ENCODE measurements at regions not wholly inside any gene's neighbourhood (a gene's known extent, or its start where the extent isn't known, plus 50 kb on each side); places are given as distances from the start of the nearest gene placed in this dataset.
"Not testable (repeated sequence)": the region's sequence is repeated elsewhere in the genome, so short reads cannot be mapped to it uniquely, and the experiment has no call there.

DNA sequence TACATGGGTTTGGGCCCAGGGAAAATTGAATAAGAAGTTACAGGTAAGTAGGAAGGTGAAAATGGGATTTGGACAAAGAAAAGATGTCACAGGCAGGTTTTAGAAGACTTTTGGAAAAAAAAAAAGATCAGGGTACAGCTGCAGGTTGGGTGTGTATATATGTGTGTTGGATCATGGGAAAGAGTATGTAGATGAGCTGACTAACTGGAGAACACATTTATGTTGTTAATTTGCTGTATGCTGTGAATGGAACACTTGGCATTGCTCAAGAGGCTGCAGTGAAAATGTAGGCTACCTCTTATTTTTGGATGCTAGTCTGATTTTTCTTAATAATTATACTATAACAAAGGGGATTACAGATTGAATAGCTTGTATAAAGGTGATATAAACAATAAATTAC lies 577.7 kb upstream of the USP24 start:
- no peak for FAIRE-seq
- TF ChIP-seq TAF1 (IDR thresholded peaks at IDR 0.05; ENCODE audit: borderline replicate concordance, low read depth, low read length), result no peak
- no peak for TF ChIP-seq POLR2AphosphoS5 (IDR thresholded peaks at IDR 0.05; ENCODE audit: low read depth, low read length)
- TF ChIP-seq POLR2A (IDR thresholded peaks at IDR 0.05; ENCODE audit: low read depth, low read length), result no peak
- no peak for DNase-seq (ENCODE audit: insufficient read length)

DNA sequence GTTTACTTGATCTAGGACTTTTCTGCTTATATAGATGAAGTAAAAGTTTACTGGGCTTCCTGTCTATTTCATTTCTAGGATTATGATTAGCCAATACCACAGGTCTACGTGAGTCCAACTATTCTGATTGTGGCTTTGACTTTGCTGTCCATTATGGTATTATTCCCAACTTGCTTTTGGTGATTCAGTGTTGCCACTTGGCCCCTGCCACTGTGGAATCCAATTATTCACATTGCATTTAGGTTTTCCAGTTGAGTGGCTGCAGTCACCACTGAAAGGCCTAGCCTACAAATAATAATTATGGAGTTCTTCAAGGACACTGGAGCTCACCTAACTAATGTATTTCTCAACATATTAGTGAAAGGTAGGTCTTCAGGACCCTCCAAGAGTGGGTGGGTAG lies 574.3 kb upstream of the USP24 start:
- no peak for FAIRE-seq

DNA sequence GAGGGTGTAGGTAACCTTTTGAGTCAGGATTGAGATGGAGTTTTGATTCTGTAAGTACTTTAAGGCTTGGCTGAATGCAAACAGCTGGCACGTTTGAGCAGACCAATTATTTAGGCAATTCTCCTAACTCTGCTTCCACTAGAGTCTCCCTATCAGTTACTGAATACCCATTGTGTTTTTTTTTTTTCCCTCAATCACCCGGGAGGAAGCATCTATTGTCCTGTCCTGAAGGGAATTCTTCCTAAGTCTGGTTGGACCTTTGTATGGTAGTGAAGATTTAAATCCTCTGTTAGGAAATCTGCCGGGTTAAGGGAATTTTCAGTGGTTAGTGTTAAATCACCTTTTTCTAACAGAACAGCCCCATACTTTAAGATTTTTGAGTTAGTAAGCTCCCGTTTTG lies 571.2 kb upstream of the USP24 start:
- FAIRE-seq, result no peak
- TF ChIP-seq POLR2AphosphoS5 (IDR thresholded peaks at IDR 0.05; ENCODE audit: low read depth, low read length) (no peak), POLR2A (IDR thresholded peaks at IDR 0.05; ENCODE audit: low read depth, low read length) (no peak), TAF1 (IDR thresholded peaks at IDR 0.05; ENCODE audit: borderline replicate concordance, low read depth, low read length) (no peak)
- no peak for DNase-seq (ENCODE audit: insufficient read length)

More for the DNA sequence above, 574.3 kb upstream of the USP24 start:
- TF ChIP-seq TAF1 (IDR thresholded peaks at IDR 0.05; ENCODE audit: borderline replicate concordance, low read depth, low read length) (no peak), POLR2A (IDR thresholded peaks at IDR 0.05; ENCODE audit: low read depth, low read length) (no peak)
- no peak for DNase-seq (ENCODE audit: insufficient read length)

DNA sequence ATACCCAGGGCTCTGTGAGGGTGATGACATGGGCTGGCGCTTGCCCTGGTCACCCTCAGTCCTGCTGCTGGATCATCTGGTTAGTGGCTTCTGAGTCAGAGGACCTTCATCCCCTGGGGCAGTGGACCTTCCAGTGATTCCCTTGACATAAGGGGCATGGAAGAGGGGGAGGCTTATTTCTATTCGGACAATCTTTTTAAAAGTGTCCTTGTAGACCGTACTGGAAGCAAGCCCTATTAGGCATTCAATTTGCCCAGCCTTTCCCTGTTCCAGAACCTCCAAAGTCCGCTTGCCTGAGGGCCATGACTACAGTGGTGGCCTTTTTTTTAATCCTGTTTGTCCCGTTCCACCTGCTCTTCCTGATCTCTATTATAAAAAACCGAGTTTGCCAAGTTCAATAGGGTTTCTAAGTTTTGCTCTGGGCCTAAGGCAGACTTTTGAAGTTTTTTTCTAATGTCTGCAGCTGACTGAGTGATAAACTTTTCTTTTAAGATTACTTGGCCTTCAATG lies 569.8 kb upstream of the USP24 start:
- FAIRE-seq; DNase-seq (ENCODE audit: insufficient read length): not testable (repeated sequence)

DNA sequence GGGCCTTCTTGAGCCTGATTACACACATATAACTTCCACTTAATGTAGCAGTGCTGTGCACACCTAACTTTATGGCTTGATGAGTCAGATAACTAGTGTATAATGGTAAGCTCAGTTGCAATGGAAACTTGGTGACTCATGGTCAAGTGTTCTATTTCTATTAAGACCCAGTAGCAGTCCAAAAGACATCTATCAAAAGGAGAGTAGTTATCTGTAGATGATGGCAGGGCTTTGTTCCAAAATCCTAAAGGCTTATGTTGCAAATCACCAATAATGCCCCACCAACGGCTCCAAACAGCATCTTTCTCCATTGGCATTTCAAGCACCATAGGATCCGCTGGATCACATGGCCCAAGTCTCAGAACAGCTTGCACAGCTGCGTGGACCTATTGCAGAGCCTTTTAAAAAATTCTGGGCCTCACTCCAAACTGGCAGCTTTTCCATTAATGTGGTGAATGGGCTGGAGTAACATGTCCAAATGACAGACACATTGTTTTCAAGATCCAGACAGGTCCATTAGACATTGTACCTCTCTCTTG lies 566.8 kb upstream of the USP24 start:
- DNase-seq (ENCODE audit: insufficient read length) (no peak), FAIRE-seq (no peak)
- no peak for TF ChIP-seq POLR2AphosphoS5 (IDR thresholded peaks at IDR 0.05; ENCODE audit: low read depth, low read length)
- TF ChIP-seq POLR2A (IDR thresholded peaks at IDR 0.05; ENCODE audit: low read depth, low read length), result no peak
- no peak for TF ChIP-seq TAF1 (IDR thresholded peaks at IDR 0.05; ENCODE audit: borderline replicate concordance, low read depth, low read length)

DNA sequence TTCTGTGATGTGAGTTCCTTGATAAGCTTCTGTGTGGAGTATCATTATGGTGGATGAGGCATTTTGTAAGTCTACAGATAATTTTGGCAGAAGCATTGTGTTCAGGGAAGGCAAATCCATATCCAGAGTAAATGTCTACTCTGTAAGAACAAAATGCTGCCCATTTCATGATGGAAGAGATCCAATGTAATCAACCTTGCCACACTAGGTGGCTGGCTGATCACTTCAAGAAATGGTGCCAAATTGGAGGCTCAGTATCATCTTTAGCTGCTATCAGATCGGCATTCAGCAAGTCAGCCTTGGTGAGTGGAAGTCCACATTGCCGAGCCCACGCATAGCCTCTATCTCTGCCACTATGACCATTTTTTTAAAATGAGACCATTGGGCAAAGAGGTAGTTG lies 565.8 kb upstream of the USP24 start:
- DNase-seq (ENCODE audit: insufficient read length) (no peak), FAIRE-seq (no peak)
- TF ChIP-seq POLR2A (IDR thresholded peaks at IDR 0.05; ENCODE audit: low read depth, low read length), result no peak
- no peak for TF ChIP-seq POLR2AphosphoS5 (IDR thresholded peaks at IDR 0.05; ENCODE audit: low read depth, low read length)
- no peak for TF ChIP-seq TAF1 (IDR thresholded peaks at IDR 0.05; ENCODE audit: borderline replicate concordance, low read depth, low read length)

DNA sequence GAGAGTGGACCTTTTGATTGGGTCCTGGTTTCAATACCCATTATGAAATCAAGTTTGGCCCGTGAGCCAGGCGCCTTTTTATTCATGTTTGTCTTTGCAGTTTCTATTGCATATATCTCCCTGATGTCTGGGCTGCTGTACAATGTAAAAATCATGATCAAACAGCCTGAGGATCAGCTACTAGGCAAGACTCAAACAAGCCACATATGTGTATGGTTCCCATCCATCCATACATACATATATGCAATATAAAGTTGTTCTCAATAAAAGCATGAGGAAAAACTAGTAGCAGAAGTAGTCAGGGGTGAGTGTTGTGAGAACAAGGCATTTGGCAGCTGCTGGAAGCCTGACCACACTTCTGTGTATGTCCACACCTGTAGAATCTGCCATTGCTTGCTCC lies 562.4 kb upstream of the USP24 start:
- FAIRE-seq, result no peak
- TF ChIP-seq POLR2AphosphoS5 (IDR thresholded peaks at IDR 0.05; ENCODE audit: low read depth, low read length), result no peak
- TF ChIP-seq POLR2A (IDR thresholded peaks at IDR 0.05; ENCODE audit: low read depth, low read length), result no peak
- no peak for TF ChIP-seq TAF1 (IDR thresholded peaks at IDR 0.05; ENCODE audit: borderline replicate concordance, low read depth, low read length)
- no peak for DNase-seq (ENCODE audit: insufficient read length)

DNA sequence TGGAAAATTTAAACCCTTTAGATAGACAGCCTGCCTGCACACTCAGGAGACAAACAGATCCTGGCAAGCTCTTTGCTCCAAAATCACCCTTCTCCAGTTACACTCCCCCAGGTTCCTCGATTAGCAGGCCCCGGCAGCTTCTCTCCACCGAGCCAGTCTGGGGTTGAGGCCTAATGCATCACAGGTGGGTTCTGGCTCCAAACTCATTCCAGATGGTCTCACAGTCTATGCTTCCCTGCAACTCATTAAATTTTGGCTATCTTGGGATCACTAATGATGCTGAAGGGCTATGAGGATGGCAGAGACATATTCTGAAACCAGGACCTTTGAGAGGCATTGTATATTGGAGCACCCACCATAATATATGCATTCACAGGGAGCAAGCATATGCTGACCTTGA lies 559.8 kb upstream of the USP24 start:
- TF ChIP-seq POLR2A (IDR thresholded peaks at IDR 0.05; ENCODE audit: low read depth, low read length) (no peak), TAF1 (IDR thresholded peaks at IDR 0.05; ENCODE audit: borderline replicate concordance, low read depth, low read length) (no peak), POLR2AphosphoS5 (IDR thresholded peaks at IDR 0.05; ENCODE audit: low read depth, low read length) (no peak)
- DNase-seq (ENCODE audit: insufficient read length) (no peak), FAIRE-seq (no peak)

DNA sequence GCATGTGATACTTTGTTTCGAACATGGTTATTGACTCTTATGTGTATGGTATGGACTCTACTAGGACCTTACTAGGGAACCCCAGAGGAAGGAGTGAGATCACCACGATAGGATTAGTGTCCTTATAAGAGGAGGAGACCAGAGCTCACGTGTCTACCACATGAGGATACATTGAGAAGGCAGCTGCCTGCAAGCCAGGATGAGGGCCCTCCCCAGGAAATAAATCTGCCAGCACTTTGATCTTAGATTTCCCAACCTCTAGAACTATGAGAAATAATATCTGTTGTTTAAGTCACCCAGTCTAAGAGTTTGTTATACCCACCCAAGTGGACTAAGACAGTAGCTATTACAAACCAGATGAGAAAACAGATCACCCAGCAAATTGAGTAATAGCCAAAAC lies 559.3 kb upstream of the USP24 start:
- DNase-seq (ENCODE audit: insufficient read length) (no peak), FAIRE-seq (no peak)
- TF ChIP-seq POLR2A (IDR thresholded peaks at IDR 0.05; ENCODE audit: low read depth, low read length) (no peak), POLR2AphosphoS5 (IDR thresholded peaks at IDR 0.05; ENCODE audit: low read depth, low read length) (no peak), TAF1 (IDR thresholded peaks at IDR 0.05; ENCODE audit: borderline replicate concordance, low read depth, low read length) (no peak)

DNA sequence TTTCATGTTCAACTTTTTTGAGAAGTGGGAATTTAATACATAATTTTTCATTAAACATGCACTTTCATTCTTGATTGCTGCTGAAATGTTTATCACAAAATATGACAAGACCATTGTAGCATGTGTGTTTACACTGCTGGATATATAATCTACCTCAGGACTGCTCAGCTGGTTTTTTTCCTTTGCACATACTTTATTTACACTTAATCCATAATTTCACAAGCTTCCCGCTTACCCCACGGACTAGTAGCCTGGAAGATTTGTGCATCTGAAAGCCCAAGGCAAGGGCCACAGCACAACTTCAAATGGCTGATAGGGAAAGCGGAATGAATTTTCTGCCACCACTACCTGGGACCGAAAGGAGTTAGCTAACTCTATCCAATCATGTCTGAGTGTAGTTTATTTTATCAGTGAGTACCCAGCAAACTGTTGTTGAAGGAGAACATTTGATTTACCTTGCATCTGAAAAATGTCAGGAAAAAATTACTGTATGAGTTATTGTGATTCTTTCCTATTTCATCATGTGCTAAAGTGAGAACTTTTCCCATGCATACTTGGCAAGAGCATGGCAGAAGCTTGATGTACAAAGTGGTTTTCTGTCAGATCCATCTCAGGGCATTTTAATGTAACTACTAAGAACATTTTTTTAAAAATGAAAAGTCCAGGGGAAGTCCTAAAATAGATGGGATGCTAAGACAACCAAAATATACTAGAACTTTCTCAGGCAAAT lies 558.2 kb upstream of the USP24 start:
- DNase-seq (ENCODE audit: insufficient read length), result no peak
- TF ChIP-seq POLR2AphosphoS5 (IDR thresholded peaks at IDR 0.05; ENCODE audit: low read depth, low read length), result no peak
- TF ChIP-seq POLR2A (IDR thresholded peaks at IDR 0.05; ENCODE audit: low read depth, low read length), result no peak
- TF ChIP-seq TAF1 (IDR thresholded peaks at IDR 0.05; ENCODE audit: borderline replicate concordance, low read depth, low read length), result no peak
- no peak for FAIRE-seq

DNA sequence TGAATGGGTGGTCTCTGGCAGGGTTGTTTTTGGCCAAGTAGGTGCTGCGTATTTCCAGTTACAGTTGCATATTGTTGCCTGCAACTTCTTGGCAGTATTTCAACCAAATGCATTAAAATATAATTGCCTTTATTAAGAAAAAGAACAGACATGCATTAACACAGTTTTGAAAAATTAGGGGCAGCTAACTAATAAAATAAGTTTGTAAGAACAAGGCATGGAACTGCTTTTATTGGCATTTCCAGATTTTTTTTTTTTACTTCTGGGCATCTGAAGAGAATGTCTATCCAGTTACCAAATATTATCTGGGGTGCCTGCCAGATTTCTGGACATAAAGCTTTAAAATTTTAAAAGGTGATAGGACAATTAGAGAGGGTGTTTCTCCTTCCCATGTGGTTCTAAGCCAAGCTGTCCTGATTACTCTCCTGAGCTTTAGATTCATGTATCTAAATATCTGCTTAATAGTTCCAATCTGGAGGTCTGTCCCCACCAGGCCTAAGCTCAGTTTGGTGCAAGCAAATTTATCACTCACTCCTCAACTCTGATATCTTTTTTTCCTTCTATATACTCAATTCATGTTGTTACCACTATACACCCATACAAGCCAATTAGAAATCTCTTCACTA lies 553.3 kb upstream of the USP24 start:
- FAIRE-seq (no peak), DNase-seq (ENCODE audit: insufficient read length) (no peak)
- no peak for TF ChIP-seq POLR2AphosphoS5 (IDR thresholded peaks at IDR 0.05; ENCODE audit: low read depth, low read length)

DNA sequence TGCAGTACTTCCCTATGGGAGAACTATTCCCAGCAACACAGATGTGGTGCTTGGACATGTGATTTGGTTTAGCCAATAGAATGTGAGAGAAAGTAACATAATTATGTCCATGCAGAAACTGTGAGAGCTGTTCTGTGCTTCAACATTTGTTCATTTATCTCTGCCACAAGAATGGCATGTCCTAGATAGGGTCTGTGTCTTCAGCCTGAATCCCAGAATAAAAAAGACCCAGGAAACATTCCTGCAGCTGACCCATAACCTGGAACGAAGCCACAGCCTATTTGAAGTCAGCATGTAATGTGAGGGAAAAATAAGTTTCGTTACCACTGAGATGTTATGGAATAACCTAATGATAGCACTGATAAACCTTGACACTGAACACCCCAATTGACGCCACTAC lies 552.0 kb upstream of the USP24 start:
- DNase-seq (ENCODE audit: insufficient read length) (no peak), FAIRE-seq (no peak)
- no peak for TF ChIP-seq POLR2AphosphoS5 (IDR thresholded peaks at IDR 0.05; ENCODE audit: low read depth, low read length)
- TF ChIP-seq POLR2A (IDR thresholded peaks at IDR 0.05; ENCODE audit: low read depth, low read length), result no peak
- no peak for TF ChIP-seq TAF1 (IDR thresholded peaks at IDR 0.05; ENCODE audit: borderline replicate concordance, low read depth, low read length)

DNA sequence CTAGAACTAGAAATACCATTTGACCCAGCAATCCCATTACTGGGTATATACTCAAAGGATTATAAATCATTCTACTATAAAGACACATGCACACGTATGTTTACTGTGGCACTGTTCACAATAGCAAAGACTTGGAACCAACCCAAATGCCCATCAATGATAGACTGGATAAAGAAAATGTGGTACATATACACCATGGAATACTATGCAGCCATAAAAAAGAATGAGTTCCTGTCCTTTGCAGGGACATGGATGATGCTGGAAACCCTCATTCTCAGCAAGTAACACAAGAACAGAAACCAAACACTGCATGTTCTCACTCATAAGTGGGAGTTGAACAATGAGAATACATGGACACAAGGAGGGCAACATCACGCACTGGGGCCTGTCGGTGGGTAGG lies 550.3 kb upstream of the USP24 start:
- DNase-seq (ENCODE audit: insufficient read length); FAIRE-seq: not testable (repeated sequence)
